ENCODE measurements at regions not wholly inside any gene's neighbourhood (a gene's known extent, or its start where the extent isn't known, plus 50 kb on each side); places are given as distances from the start of the nearest gene placed in this dataset.

DNA sequence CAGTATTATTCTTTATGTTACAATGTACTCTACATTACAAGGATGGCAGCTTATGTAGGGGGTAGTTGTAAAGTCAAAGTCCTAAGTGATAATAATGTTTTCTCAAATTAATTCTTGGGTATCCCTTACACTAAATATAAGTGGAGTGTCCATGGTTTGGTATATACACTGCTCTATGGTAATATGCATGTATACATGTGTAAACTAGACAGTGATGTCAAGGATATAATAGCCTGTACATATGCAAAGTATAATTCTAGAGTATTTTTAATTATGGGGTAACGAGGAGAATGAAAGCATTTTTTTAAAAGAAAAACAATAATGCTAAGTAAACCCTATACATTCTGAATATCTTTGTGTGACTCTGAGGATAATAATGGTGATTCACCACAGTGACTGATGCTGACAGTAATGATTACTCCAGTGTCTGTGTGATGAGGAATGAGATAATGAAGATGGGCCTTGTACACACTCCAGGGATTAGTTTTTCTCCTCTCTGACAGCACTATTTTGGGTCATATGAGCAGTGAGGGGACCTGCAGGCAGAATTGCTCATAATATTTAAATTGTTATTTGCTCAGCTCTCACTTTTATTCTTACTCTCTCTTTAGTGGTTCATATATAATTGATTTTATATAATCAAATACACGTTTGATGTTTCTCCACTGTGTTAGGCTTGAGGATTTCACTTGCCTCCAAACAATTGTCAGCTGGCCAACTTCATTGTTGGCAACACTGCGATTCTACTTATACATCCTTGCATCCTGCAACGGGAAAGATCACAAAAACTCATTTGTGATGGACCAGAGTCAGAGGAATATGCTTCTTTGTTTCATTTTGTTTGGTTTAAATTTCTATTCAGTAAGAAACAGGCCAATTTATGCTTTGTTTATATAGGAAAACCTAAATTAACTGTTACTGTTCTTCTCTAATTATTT is 88.2 kb downstream of the NREP start:
- TF ChIP-seq CTCF (IDR thresholded peaks at IDR 0.05) (no peak), POLR2A (IDR thresholded peaks at IDR 0.05) (no peak), EP300 (IDR thresholded peaks at IDR 0.05) (no peak)
